Keratinocyte (primary cell): ENCODE measurements at regions not wholly inside any gene's neighbourhood (a gene's known extent, or its start where the extent isn't known, plus 50 kb on each side); places are given as distances from the start of the nearest gene placed in this dataset.

Experiments used
- EZH2 ChIP-seq: IDR thresholded peaks from one replicate; pipeline ENCODE4 v1.6.1; 2012; ENCODE audit warnings: inconsistent platforms, mild to moderate bottlenecking, low read length, moderate library complexity
- TF ChIP-seq, protein P1 (sequence below), 3 experiments: IDR thresholded peaks in 1 of 3; conservative IDR thresholded peaks in 1 of 3; optimal IDR thresholded peaks in 1 of 3; 2 replicates in 2 of 3; 3 replicates in 1 of 3; pipeline versions ENCODE3 to v1.5.1; 2011; ENCODE audit warnings: low read length in 3 of 3, mild to moderate bottlenecking in 3 of 3, moderate library complexity in 2 of 3, control low read depth in 1 of 3, inconsistent platforms in 1 of 3; ENCODE audit not compliant: insufficient read depth in 2 of 3; ENCODE audit errors: extremely low read depth in 1 of 3

DNA sequence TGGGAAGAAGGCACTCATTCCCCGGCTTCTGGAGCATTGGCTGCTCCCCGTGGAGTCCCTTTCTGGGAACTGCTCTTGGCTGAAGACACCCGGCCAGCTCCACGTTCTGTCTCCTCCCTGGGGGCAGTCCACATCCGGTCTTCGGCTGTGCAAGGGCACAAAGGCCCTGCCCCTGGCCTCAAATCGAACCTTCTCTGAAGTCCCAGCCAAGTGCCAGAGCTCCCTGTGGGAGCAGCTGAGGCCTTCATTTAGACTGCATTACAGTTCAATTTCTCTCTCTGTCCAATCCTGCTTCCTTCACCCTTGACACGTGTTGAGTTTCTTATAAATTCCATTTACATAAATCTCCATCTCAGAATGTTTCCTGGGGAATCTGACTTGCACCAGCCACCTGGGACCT lies 132.9 kb upstream of the POU3F1 start:
- TF ChIP-seq, protein P1, sequence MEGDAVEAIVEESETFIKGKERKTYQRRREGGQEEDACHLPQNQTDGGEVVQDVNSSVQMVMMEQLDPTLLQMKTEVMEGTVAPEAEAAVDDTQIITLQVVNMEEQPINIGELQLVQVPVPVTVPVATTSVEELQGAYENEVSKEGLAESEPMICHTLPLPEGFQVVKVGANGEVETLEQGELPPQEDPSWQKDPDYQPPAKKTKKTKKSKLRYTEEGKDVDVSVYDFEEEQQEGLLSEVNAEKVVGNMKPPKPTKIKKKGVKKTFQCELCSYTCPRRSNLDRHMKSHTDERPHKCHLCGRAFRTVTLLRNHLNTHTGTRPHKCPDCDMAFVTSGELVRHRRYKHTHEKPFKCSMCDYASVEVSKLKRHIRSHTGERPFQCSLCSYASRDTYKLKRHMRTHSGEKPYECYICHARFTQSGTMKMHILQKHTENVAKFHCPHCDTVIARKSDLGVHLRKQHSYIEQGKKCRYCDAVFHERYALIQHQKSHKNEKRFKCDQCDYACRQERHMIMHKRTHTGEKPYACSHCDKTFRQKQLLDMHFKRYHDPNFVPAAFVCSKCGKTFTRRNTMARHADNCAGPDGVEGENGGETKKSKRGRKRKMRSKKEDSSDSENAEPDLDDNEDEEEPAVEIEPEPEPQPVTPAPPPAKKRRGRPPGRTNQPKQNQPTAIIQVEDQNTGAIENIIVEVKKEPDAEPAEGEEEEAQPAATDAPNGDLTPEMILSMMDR (optimal IDR thresholded peaks at IDR 0.05 in 1 of 3, IDR thresholded peaks at IDR 0.05 in 1 of 3, conservative IDR thresholded peaks at IDR 0.05 in 1 of 3; ENCODE audit: extremely low read depth in 1 of 3, insufficient read depth in 2 of 3, low read length in 3 of 3), result no peak
- no peak for TF ChIP-seq EZH2
